ENCODE measurements at regions not wholly inside any gene's neighbourhood (a gene's known extent, or its start where the extent isn't known, plus 50 kb on each side); places are given as distances from the start of the nearest gene placed in this dataset.
"Not testable (repeated sequence)": the region's sequence is repeated elsewhere in the genome, so short reads cannot be mapped to it uniquely, and the experiment has no call there.

GRCh38 chr12:59131462-59131861 lies 211.2 kb upstream of the LRIG3 start:
- no peak for DNase-seq

- DNase-seq = no peak
These were observed 202.5 kb upstream of the LRIG3 start for GRCh38 chr12:59122784-59123183.

- no peak for DNase-seq
These were observed 201.1 kb upstream of the LRIG3 start for GRCh38 chr12:59121451-59121850.

- DNase-seq = no peak
These were observed 199.4 kb upstream of the LRIG3 start for GRCh38 chr12:59119676-59120075.

- DNase-seq = no peak
These were observed 198.1 kb upstream of the LRIG3 start for GRCh38 chr12:59118356-59118755.

- no peak for DNase-seq
These were observed 195.7 kb upstream of the LRIG3 start for GRCh38 chr12:59115995-59116394.

GRCh38 chr12:59115526-59115925 lies 195.2 kb upstream of the LRIG3 start:
- no peak for DNase-seq

- DNase-seq = peak; percentile 13 to 67
These were observed 193.7 kb upstream of the LRIG3 start for GRCh38 chr12:59113831-59114615.

GRCh38 chr12:59111851-59112250 lies 191.5 kb upstream of the LRIG3 start:
- DNase-seq = no peak

- DNase-seq = not testable (repeated sequence)
These were observed 188.2 kb upstream of the LRIG3 start for GRCh38 chr12:59108516-59108915.

GRCh38 chr12:59100585-59100984 lies 180.3 kb upstream of the LRIG3 start:
- DNase-seq = no peak

GRCh38 chr12:59097876-59098275 lies 177.6 kb upstream of the LRIG3 start:
- no peak for DNase-seq

- no peak for DNase-seq
These were observed 175.9 kb upstream of the LRIG3 start for GRCh38 chr12:59096246-59096645.

- DNase-seq = no peak
These were observed 172.9 kb upstream of the LRIG3 start for GRCh38 chr12:59093073-59093772.

- no peak for DNase-seq
These were observed 168.4 kb upstream of the LRIG3 start for GRCh38 chr12:59088673-59089072.

GRCh38 chr12:59087691-59088090 lies 167.4 kb upstream of the LRIG3 start:
- DNase-seq = no peak

GRCh38 chr12:59087077-59087673 lies 166.9 kb upstream of the LRIG3 start:
- DNase-seq = no peak

- no peak for DNase-seq
These were observed 165.8 kb upstream of the LRIG3 start for GRCh38 chr12:59086126-59086525.

- DNase-seq = no peak
These were observed 165.4 kb upstream of the LRIG3 start for GRCh38 chr12:59085690-59086089.

- no peak for DNase-seq
These were observed 164.4 kb upstream of the LRIG3 start for GRCh38 chr12:59084511-59085375.

GRCh38 chr12:59082952-59083351 lies 162.6 kb upstream of the LRIG3 start:
- DNase-seq = no peak

- DNase-seq = no peak
These were observed 159.8 kb upstream of the LRIG3 start for GRCh38 chr12:59080101-59080500.

GRCh38 chr12:59079472-59079871 lies 159.2 kb upstream of the LRIG3 start:
- no peak for DNase-seq
